ENCODE measurements at regions not wholly inside any gene's neighbourhood (a gene's known extent, or its start where the extent isn't known, plus 50 kb on each side); places are given as distances from the start of the nearest gene placed in this dataset.

GRCh38 chr9:25918761-25919160, 240.5 kb upstream of the TUSC1 start:
- Histone ChIP-seq H3K4me1 (ENCODE audit: insufficient read depth, low read length) (no peaks in the 10 kb centered on the region), H3K9me3 (ENCODE audit: low read length) (no peaks in the 10 kb centered on the region), H3K9ac (ENCODE audit: low read length) (no peak overlapping the region), H3K27me3 (ENCODE audit: control insufficient read depth in 1 of 2, insufficient read depth in 2 of 2, low read length in 2 of 2) (no peaks in the 10 kb centered on the region), H3K36me3 (ENCODE audit: insufficient read depth, low read length) (no peaks in the 10 kb centered on the region), H3K27ac (ENCODE audit: low read depth, low read length) (no peak overlapping the region), H3K4me3 (ENCODE audit: low read depth in 1 of 2, low read length in 2 of 2) (no peak overlapping the region)

- no peaks in the 10 kb centered on the region for H3K27me3 ChIP-seq (ENCODE audit: control insufficient read depth in 1 of 2, insufficient read depth in 2 of 2, low read length in 2 of 2)
- H3K36me3 ChIP-seq (ENCODE audit: insufficient read depth, low read length) = no peaks in the 10 kb centered on the region
- no peak overlapping the region for H3K4me3 ChIP-seq (ENCODE audit: low read depth in 1 of 2, low read length in 2 of 2)
- H3K27ac ChIP-seq (ENCODE audit: low read depth, low read length) = no peak overlapping the region
- H3K4me1 ChIP-seq (ENCODE audit: insufficient read depth, low read length) = no peaks in the 10 kb centered on the region
- H3K9ac ChIP-seq (ENCODE audit: low read length) = no peak overlapping the region
- no peaks in the 10 kb centered on the region for H3K9me3 ChIP-seq (ENCODE audit: low read length)
These were observed 239.6 kb upstream of the TUSC1 start for GRCh38 chr9:25917731-25918362.

- Histone ChIP-seq H3K27me3 (ENCODE audit: control insufficient read depth in 1 of 2, insufficient read depth in 2 of 2, low read length in 2 of 2) (no peaks in the 10 kb centered on the region), H3K4me3 (ENCODE audit: low read depth in 1 of 2, low read length in 2 of 2) (no peak overlapping the region), H3K36me3 (ENCODE audit: insufficient read depth, low read length) (no peaks in the 10 kb centered on the region), H3K9me3 (ENCODE audit: low read length) (no peaks in the 10 kb centered on the region), H3K9ac (ENCODE audit: low read length) (no peak overlapping the region), H3K4me1 (ENCODE audit: insufficient read depth, low read length) (no peaks in the 10 kb centered on the region), H3K27ac (ENCODE audit: low read depth, low read length) (no peak overlapping the region)
These were observed 235.6 kb upstream of the TUSC1 start for GRCh38 chr9:25913806-25914205.

- no peak overlapping the region for H3K9ac ChIP-seq (ENCODE audit: low read length)
- H3K9me3 ChIP-seq (ENCODE audit: low read length) = no peaks in the 10 kb centered on the region
- H3K27ac ChIP-seq (ENCODE audit: low read depth, low read length) = no peak overlapping the region
- no peaks in the 10 kb centered on the region for H3K27me3 ChIP-seq (ENCODE audit: control insufficient read depth in 1 of 2, insufficient read depth in 2 of 2, low read length in 2 of 2)
- no peaks in the 10 kb centered on the region for H3K4me1 ChIP-seq (ENCODE audit: insufficient read depth, low read length)
- H3K4me3 ChIP-seq (ENCODE audit: low read depth in 1 of 2, low read length in 2 of 2) = no peak overlapping the region
- no peaks in the 10 kb centered on the region for H3K36me3 ChIP-seq (ENCODE audit: insufficient read depth, low read length)
These were observed 226.5 kb upstream of the TUSC1 start for GRCh38 chr9:25904701-25905100.

- Histone ChIP-seq H3K36me3 (ENCODE audit: insufficient read depth, low read length) (no peaks in the 10 kb centered on the region), H3K9ac (ENCODE audit: low read length) (no peak overlapping the region), H3K9me3 (ENCODE audit: low read length) (no peaks in the 10 kb centered on the region), H3K4me3 (ENCODE audit: low read depth in 1 of 2, low read length in 2 of 2) (no peak overlapping the region), H3K4me1 (ENCODE audit: insufficient read depth, low read length) (no peaks in the 10 kb centered on the region), H3K27me3 (ENCODE audit: control insufficient read depth in 1 of 2, insufficient read depth in 2 of 2, low read length in 2 of 2) (no peaks in the 10 kb centered on the region), H3K27ac (ENCODE audit: low read depth, low read length) (no peak overlapping the region)
These were observed 213.3 kb upstream of the TUSC1 start for GRCh38 chr9:25891527-25891926.

- no peaks in the 10 kb centered on the region for H3K9me3 ChIP-seq (ENCODE audit: low read length)
- no peaks in the 10 kb centered on the region for H3K4me1 ChIP-seq (ENCODE audit: insufficient read depth, low read length)
- H3K27ac ChIP-seq (ENCODE audit: low read depth, low read length) = no peak overlapping the region
- no peaks in the 10 kb centered on the region for H3K27me3 ChIP-seq (ENCODE audit: control insufficient read depth in 1 of 2, insufficient read depth in 2 of 2, low read length in 2 of 2)
- no peak overlapping the region for H3K9ac ChIP-seq (ENCODE audit: low read length)
- H3K36me3 ChIP-seq (ENCODE audit: insufficient read depth, low read length) = no peaks in the 10 kb centered on the region
- no peak overlapping the region for H3K4me3 ChIP-seq (ENCODE audit: low read depth in 1 of 2, low read length in 2 of 2)
These were observed 211.4 kb upstream of the TUSC1 start for GRCh38 chr9:25889661-25890060.

GRCh38 chr9:25876248-25876647, 198.0 kb upstream of the TUSC1 start:
- no peaks in the 10 kb centered on the region for H3K36me3 ChIP-seq (ENCODE audit: insufficient read depth, low read length)
- no peak overlapping the region for H3K4me3 ChIP-seq (ENCODE audit: low read depth in 1 of 2, low read length in 2 of 2)
- no peaks in the 10 kb centered on the region for H3K9me3 ChIP-seq (ENCODE audit: low read length)
- no peak overlapping the region for H3K27ac ChIP-seq (ENCODE audit: low read depth, low read length)
- H3K9ac ChIP-seq (ENCODE audit: low read length) = no peak overlapping the region
- H3K4me1 ChIP-seq (ENCODE audit: insufficient read depth, low read length) = no peaks in the 10 kb centered on the region
- H3K27me3 ChIP-seq (ENCODE audit: control insufficient read depth in 1 of 2, insufficient read depth in 2 of 2, low read length in 2 of 2) = no peaks in the 10 kb centered on the region

- Histone ChIP-seq H3K27ac (ENCODE audit: low read depth, low read length) (no peak overlapping the region), H3K36me3 (ENCODE audit: insufficient read depth, low read length) (no peaks in the 10 kb centered on the region), H3K9ac (ENCODE audit: low read length) (no peak overlapping the region), H3K4me1 (ENCODE audit: insufficient read depth, low read length) (no peaks in the 10 kb centered on the region), H3K4me3 (ENCODE audit: low read depth in 1 of 2, low read length in 2 of 2) (no peak overlapping the region), H3K27me3 (ENCODE audit: control insufficient read depth in 1 of 2, insufficient read depth in 2 of 2, low read length in 2 of 2) (no peaks in the 10 kb centered on the region), H3K9me3 (ENCODE audit: low read length) (no peaks in the 10 kb centered on the region)
These were observed 186.3 kb upstream of the TUSC1 start for GRCh38 chr9:25864509-25864908.

GRCh38 chr9:25861421-25861820, 183.2 kb upstream of the TUSC1 start:
- no peak overlapping the region for H3K9ac ChIP-seq (ENCODE audit: low read length)
- H3K36me3 ChIP-seq (ENCODE audit: insufficient read depth, low read length) = no peaks in the 10 kb centered on the region
- H3K27me3 ChIP-seq (ENCODE audit: control insufficient read depth in 1 of 2, insufficient read depth in 2 of 2, low read length in 2 of 2) = no peaks in the 10 kb centered on the region
- no peaks in the 10 kb centered on the region for H3K9me3 ChIP-seq (ENCODE audit: low read length)
- H3K4me3 ChIP-seq (ENCODE audit: low read depth in 1 of 2, low read length in 2 of 2) = no peak overlapping the region
- H3K27ac ChIP-seq (ENCODE audit: low read depth, low read length) = no peak overlapping the region
- H3K4me1 ChIP-seq (ENCODE audit: insufficient read depth, low read length) = no peaks in the 10 kb centered on the region

- Histone ChIP-seq H3K36me3 (ENCODE audit: insufficient read depth, low read length) (no peaks in the 10 kb centered on the region), H3K27ac (ENCODE audit: low read depth, low read length) (no peak overlapping the region), H3K27me3 (ENCODE audit: control insufficient read depth in 1 of 2, insufficient read depth in 2 of 2, low read length in 2 of 2) (no peaks in the 10 kb centered on the region), H3K9me3 (ENCODE audit: low read length) (no peaks in the 10 kb centered on the region), H3K9ac (ENCODE audit: low read length) (no peak overlapping the region), H3K4me1 (ENCODE audit: insufficient read depth, low read length) (no peaks in the 10 kb centered on the region), H3K4me3 (ENCODE audit: low read depth in 1 of 2, low read length in 2 of 2) (no peak overlapping the region)
These were observed 178.9 kb upstream of the TUSC1 start for GRCh38 chr9:25857147-25857546.

GRCh38 chr9:25850803-25851202, 172.6 kb upstream of the TUSC1 start:
- Histone ChIP-seq H3K9me3 (ENCODE audit: low read length) (no peaks in the 10 kb centered on the region), H3K4me1 (ENCODE audit: insufficient read depth, low read length) (no peaks in the 10 kb centered on the region), H3K36me3 (ENCODE audit: insufficient read depth, low read length) (no peaks in the 10 kb centered on the region), H3K27ac (ENCODE audit: low read depth, low read length) (no peak overlapping the region), H3K27me3 (ENCODE audit: control insufficient read depth in 1 of 2, insufficient read depth in 2 of 2, low read length in 2 of 2) (no peaks in the 10 kb centered on the region), H3K4me3 (ENCODE audit: low read depth in 1 of 2, low read length in 2 of 2) (no peak overlapping the region), H3K9ac (ENCODE audit: low read length) (no peak overlapping the region)

- Histone ChIP-seq H3K27me3 (ENCODE audit: control insufficient read depth in 1 of 2, insufficient read depth in 2 of 2, low read length in 2 of 2) (no peaks in the 10 kb centered on the region), H3K27ac (ENCODE audit: low read depth, low read length) (no peak overlapping the region), H3K9ac (ENCODE audit: low read length) (no peak overlapping the region), H3K36me3 (ENCODE audit: insufficient read depth, low read length) (no peaks in the 10 kb centered on the region), H3K4me1 (ENCODE audit: insufficient read depth, low read length) (no peaks in the 10 kb centered on the region), H3K4me3 (ENCODE audit: low read depth in 1 of 2, low read length in 2 of 2) (no peak overlapping the region), H3K9me3 (ENCODE audit: low read length) (no peaks in the 10 kb centered on the region)
These were observed 167.6 kb upstream of the TUSC1 start for GRCh38 chr9:25845867-25846266.
